ENCODE measurements at regions not wholly inside any gene's neighbourhood (a gene's known extent, or its start where the extent isn't known, plus 50 kb on each side); places are given as distances from the start of the nearest gene placed in this dataset.
A peak's percentile ranks its signal among the peaks of the same experiment; 100 is the strongest.

DNA sequence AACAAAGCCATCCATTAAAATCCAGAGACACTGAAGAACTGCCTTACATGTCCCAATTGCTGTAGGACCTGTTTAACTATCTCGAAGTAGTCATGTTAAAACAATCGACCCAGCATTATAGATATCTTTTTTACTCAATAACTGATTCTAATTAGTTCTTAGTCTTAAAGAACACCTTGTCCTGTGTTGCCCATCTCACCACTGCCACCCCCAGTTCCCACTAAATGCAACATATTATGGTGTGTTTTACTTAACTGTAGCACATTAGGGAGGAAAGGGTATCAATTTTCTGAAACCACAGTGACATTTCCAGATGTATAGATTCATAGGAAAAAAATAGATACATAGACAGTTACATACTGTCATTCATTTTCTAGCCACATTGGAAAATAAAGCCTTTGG is 221.2 kb downstream of the MEF2C start:
- intact Hi-C loops (cut with DNase I), result no loop called here
- H3K27ac ChIP-seq, result no peak overlapping the region
- no peak for ATAC-seq
- H3K27me3 ChIP-seq, result peaks cover 98% of the 10 kb centered on the region
- DNase-seq, result no peak
- no peaks in the 10 kb centered on the region for H3K9me3 ChIP-seq
- no peak overlapping the region for H3K4me3 ChIP-seq
- H3K36me3 ChIP-seq, result no peaks in the 10 kb centered on the region
- TF ChIP-seq, protein P1, sequence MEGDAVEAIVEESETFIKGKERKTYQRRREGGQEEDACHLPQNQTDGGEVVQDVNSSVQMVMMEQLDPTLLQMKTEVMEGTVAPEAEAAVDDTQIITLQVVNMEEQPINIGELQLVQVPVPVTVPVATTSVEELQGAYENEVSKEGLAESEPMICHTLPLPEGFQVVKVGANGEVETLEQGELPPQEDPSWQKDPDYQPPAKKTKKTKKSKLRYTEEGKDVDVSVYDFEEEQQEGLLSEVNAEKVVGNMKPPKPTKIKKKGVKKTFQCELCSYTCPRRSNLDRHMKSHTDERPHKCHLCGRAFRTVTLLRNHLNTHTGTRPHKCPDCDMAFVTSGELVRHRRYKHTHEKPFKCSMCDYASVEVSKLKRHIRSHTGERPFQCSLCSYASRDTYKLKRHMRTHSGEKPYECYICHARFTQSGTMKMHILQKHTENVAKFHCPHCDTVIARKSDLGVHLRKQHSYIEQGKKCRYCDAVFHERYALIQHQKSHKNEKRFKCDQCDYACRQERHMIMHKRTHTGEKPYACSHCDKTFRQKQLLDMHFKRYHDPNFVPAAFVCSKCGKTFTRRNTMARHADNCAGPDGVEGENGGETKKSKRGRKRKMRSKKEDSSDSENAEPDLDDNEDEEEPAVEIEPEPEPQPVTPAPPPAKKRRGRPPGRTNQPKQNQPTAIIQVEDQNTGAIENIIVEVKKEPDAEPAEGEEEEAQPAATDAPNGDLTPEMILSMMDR (IDR thresholded peaks at IDR 0.05), result no peak
- peaks cover 12% of the 10 kb centered on the region for H3K4me1 ChIP-seq

GRCh38 chr5:88660947-88661805 is 221.8 kb downstream of the MEF2C start:
- H3K4me3 ChIP-seq, result peak overlapping the region; percentile 31

GRCh38 chr5:88660264-88660946 is 222.6 kb downstream of the MEF2C start:
- no peak overlapping the region for H3K27ac ChIP-seq
- TF ChIP-seq, protein P1 (IDR thresholded peaks at IDR 0.05), result no peak
- DNase-seq, result no peak
- intact Hi-C loops (cut with DNase I), result no loop called here
- H3K36me3 ChIP-seq, result no peaks in the 10 kb centered on the region
- H3K9me3 ChIP-seq, result no peaks in the 10 kb centered on the region
- peaks cover 8% of the 10 kb centered on the region for H3K4me1 ChIP-seq
- no peak for ATAC-seq
- peak overlapping the region; percentile 31 for H3K4me3 ChIP-seq
- H3K27me3 ChIP-seq, result peaks cover 96% of the 10 kb centered on the region

More at GRCh38 chr5:88660947-88661805, 221.8 kb downstream of the MEF2C start:
- H3K36me3 ChIP-seq, result no peaks in the 10 kb centered on the region
- DNase-seq, result peak; percentile 67
- no peak overlapping the region for H3K27ac ChIP-seq
- TF ChIP-seq, protein P1 (IDR thresholded peaks at IDR 0.05), result no peak
- intact Hi-C loops (cut with DNase I), result no loop called here
- no peaks in the 10 kb centered on the region for H3K9me3 ChIP-seq
- peaks cover 8% of the 10 kb centered on the region for H3K4me1 ChIP-seq
- peak; percentile 71 for ATAC-seq
- H3K27me3 ChIP-seq, result peaks cover 98% of the 10 kb centered on the region

DNA sequence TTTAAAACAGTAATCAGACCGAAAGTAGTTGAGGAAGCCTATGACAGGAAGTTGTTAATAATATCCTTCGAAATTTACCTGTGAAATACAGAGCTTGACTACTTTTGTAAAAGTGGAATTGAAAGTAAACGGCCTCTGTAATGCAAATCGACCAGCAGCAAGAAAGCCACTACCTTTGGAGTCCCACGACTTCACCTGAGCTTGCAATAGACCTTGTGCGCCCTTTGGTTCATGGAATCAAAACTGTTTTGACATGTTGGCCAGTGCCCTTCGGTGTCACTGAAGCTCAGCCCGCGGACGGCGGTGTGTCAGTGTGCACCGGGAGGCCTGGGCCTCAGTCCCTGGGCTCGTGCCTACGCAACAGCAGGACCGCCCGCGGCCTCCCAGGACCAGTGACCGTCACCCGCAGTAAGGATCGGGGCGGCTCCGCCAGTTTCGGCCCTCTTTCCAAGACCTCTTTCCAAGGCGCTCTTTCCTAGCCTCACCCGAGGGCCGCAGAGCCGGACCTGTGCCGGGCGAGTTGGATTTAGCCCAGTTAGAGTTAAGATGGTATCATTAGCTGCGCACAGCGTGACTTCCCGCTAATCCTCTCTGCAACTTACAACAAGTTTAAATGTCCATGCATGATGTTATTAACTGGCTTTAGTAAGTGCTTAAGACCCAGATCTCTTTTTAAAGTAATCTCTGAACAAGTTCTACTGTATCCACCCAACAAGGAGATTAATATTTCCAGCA is 223.3 kb downstream of the MEF2C start:
- Histone ChIP-seq H3K9me3 (no peaks in the 10 kb centered on the region), H3K4me3 (no peak overlapping the region), H3K4me1 (peaks cover 8% of the 10 kb centered on the region), H3K27me3 (peaks cover 91% of the 10 kb centered on the region), H3K27ac (no peak overlapping the region), H3K36me3 (no peaks in the 10 kb centered on the region)
- intact Hi-C loops (cut with DNase I), result no loop called here
- DNase-seq (no peak), ATAC-seq (no peak)
- TF ChIP-seq, protein P1 (IDR thresholded peaks at IDR 0.05), result no peak

DNA sequence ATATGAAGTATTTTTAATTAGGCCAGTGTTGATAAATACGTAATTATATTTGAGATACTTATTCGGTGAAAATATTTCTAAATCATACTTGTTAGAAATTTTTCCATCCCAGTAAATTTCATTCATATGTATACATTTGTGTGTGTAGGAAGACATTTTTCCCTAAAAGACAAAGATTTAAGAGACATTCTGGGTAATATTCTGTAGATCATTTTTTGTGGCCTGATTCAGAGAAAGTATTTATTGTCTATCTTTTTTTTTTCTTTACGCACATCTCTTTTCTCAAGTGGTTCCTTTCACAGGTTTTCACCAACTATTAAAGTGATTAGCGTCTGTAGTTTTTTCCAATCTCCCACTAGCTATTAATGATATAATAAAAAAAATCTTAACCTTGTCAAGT is 224.1 kb downstream of the MEF2C start:
- Histone ChIP-seq H3K27ac (no peak overlapping the region), H3K4me1 (peaks cover 8% of the 10 kb centered on the region), H3K36me3 (no peaks in the 10 kb centered on the region), H3K27me3 (peaks cover 83% of the 10 kb centered on the region), H3K4me3 (no peak overlapping the region), H3K9me3 (no peaks in the 10 kb centered on the region)
- intact Hi-C loops (cut with DNase I), result no loop called here
- DNase-seq (no peak), ATAC-seq (no peak)
- TF ChIP-seq, protein P1 (IDR thresholded peaks at IDR 0.05), result no peak
